Testis (tissue), 2 donors: ENCODE measurements at regions not wholly inside any gene's neighbourhood (a gene's known extent, or its start where the extent isn't known, plus 50 kb on each side); places are given as distances from the start of the nearest gene placed in this dataset.
"Not testable (repeated sequence)": the region's sequence is repeated elsewhere in the genome, so short reads cannot be mapped to it uniquely, and the experiment has no call there.

Experiments used
- DNase-seq: peaks from one replicate; pipeline ENCODE4 v3.0.0-alpha.2; 2019
- H3K27ac ChIP-seq, 2 donors: fragments of 200-600 bp; sonication (generic); one replicate each; pipeline ENCODE4 v1.5.1; 2019
- H3K27me3 ChIP-seq: fragments of 200-600 bp; sonication (generic); one replicate; pipeline ENCODE4 v1.5.1; 2019
- H3K36me3 ChIP-seq: fragments of 200-600 bp; sonication (generic); one replicate; pipeline ENCODE4 v1.5.1; 2017; ENCODE audit warnings: low read depth; ENCODE audit errors: missing control alignments
- H3K4me1 ChIP-seq: fragments of 200-600 bp; sonication (generic); one replicate; pipeline ENCODE4 v1.5.1; 2019
- H3K4me3 ChIP-seq, 2 donors: fragments of 200-600 bp; sonication (generic); one replicate each; pipeline ENCODE4 v1.5.1; 2017 to 2019
- H3K9me3 ChIP-seq: fragments of 200-600 bp; sonication (generic); one replicate; pipeline ENCODE4 v1.5.1; 2017
- POLR2A ChIP-seq: fragments of 450-650 bp; IDR thresholded peaks from one replicate; pipeline ENCODE4 v1.6.1; 2017; ENCODE audit warnings: antibody characterized with exemption, mild to moderate bottlenecking, moderate library complexity
- WGBS, 2 donors: methylation state at CpG; one replicate each; pipeline ENCODE4 v1.1.5; 2018; 5-methylcytosine and 5-hydroxymethylcytosine counted together
- intact Hi-C: fragments of 100-400 bp; cut with DNase I; formaldehyde crosslinking; loops from one replicate; pipeline ENCODE4 v1.15.1; 2023; ENCODE audit warnings: low total_unique reads
- TF ChIP-seq, protein P1 (sequence below), 3 experiments: fragments of 450-650 bp in 2 of 3; fragments of 200-600 bp in 1 of 3; sonication (generic) in 1 of 3; IDR thresholded peaks; one replicate each; pipeline ENCODE4 v1.5.1; 2016 to 2019; ENCODE audit warnings: antibody characterized with exemption in 3 of 3, mild to moderate bottlenecking in 2 of 3, moderate library complexity in 1 of 3

DNA sequence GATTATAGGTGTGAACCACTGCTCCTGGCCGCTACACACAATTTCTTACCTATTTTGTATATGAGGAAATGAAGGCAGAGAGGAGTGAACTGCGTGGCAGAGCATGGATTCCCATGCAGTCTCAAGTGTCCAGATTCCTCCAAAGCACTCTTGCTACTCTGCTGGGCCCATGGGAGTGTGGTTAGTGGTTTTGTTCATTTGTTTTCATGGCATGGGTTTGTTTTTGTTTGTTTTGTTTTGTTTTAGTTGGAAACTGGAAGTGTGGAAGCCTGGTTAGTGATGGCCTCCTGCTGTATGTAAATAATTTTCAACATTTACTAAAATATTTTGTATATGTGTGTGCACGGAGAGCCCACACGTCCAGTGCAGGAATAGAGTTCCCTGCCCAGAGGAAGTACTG is 61.3 kb upstream of the LRCH1 start:
- DNase-seq: no peak

DNA sequence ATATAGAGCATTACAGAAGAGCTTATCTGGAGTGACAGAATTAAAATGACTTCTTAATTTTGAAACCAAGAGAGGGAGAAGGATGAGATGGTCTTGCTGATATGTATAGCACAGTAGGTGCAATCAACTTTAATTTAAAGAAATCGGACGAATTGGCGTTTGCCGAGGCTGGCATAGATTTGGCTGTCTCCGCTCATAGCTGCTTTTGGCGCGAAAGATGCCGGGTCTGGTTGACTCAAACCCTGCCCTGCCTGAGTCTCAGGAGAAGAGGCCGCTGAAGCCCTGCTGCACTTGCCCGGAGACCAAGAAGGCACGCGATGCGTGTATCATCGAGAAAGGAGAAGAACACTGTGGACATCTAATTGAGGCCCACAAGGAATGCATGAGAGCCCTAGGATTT is 62.3 kb upstream of the LRCH1 start:
- 93 to 97% methylated on average over 14 of the region's 14 CpGs for WGBS, 2 donors
- H3K36me3 ChIP-seq, H3K4me1 ChIP-seq, DNase-seq, H3K4me3 ChIP-seq, H3K27me3 ChIP-seq, H3K9me3 ChIP-seq, H3K27ac ChIP-seq: not testable (repeated sequence)
- intact Hi-C loops: loop anchor here (10.0 kb wide), 1 partner anchor 234 kb away; no protein-coding TSS in a partner anchor

More for the DNA sequence above, 61.3 kb upstream of the LRCH1 start:
- 91% methylated on average over 4 of the region's 4 CpGs for WGBS, 2 donors
- no peak overlapping the region for H3K27ac ChIP-seq
- H3K4me1 ChIP-seq: no peaks in the 10 kb centered on the region
- H3K4me3 ChIP-seq: no peak overlapping the region
- no peak for TF ChIP-seq POLR2A
- TF ChIP-seq, protein P1, sequence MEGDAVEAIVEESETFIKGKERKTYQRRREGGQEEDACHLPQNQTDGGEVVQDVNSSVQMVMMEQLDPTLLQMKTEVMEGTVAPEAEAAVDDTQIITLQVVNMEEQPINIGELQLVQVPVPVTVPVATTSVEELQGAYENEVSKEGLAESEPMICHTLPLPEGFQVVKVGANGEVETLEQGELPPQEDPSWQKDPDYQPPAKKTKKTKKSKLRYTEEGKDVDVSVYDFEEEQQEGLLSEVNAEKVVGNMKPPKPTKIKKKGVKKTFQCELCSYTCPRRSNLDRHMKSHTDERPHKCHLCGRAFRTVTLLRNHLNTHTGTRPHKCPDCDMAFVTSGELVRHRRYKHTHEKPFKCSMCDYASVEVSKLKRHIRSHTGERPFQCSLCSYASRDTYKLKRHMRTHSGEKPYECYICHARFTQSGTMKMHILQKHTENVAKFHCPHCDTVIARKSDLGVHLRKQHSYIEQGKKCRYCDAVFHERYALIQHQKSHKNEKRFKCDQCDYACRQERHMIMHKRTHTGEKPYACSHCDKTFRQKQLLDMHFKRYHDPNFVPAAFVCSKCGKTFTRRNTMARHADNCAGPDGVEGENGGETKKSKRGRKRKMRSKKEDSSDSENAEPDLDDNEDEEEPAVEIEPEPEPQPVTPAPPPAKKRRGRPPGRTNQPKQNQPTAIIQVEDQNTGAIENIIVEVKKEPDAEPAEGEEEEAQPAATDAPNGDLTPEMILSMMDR (IDR thresholded peaks at IDR 0.05): no peak
- no peaks in the 10 kb centered on the region for H3K9me3 ChIP-seq
- intact Hi-C loops: loop anchor here (10.0 kb wide), 1 partner anchor 233 kb away; no protein-coding TSS in a partner anchor
- no peaks in the 10 kb centered on the region for H3K27me3 ChIP-seq
- no peaks in the 10 kb centered on the region for H3K36me3 ChIP-seq

DNA sequence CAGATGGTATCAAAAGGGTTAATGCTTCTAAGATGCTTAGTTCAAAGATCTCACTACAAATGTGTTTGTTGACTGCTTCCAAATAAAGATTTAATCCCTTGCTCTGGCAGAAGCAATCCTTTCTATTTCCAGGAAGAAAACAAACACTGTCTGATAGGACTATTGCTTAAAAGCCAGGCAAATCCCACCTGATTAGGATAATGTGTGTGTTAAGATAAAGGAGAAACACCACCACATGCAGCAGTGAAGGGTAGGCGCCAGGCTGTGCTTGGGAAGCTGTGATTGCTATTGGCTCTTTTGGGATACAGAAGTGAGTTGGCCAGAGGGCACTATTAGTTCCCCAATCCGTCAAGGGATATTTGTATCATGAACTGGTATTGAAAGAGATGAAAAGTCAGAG is 62.8 kb upstream of the LRCH1 start:
- no peak overlapping the region for H3K27ac ChIP-seq
- WGBS, 2 donors: 72 to 88% methylated on average over 2 of the region's 2 CpGs

DNA sequence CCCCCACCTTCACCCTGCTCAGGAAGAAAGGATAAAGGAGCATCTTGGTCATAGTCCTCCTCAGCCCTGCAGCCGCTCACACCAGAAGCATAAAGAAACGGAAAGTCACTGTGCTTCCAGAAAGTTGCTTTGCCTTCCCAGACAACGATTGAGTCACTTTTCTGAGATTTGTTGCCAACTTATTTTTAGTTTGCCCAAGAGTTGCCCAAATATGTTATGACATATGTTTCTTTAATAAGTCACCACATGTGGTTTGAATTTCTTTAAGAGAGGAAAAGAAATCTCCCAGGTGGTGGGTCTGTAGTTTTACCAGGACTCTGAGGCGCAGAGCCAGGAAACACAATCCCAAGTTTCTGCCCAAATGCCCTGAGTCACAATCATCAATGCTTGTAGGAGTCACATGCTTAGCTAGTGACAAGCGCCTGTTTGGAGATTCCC is 63.4 kb upstream of the LRCH1 start:
- H3K27ac ChIP-seq: no peak overlapping the region
- TF ChIP-seq, protein P1 (IDR thresholded peaks at IDR 0.05): no peak
- no peak for TF ChIP-seq POLR2A
- intact Hi-C loops: loop anchor here (10.0 kb wide), 1 partner anchor 235 kb away; no protein-coding TSS in a partner anchor

More for the DNA sequence above, 62.8 kb upstream of the LRCH1 start:
- intact Hi-C loops: loop anchor here (10.0 kb wide), 1 partner anchor 235 kb away; no protein-coding TSS in a partner anchor
- no peak overlapping the region for H3K4me3 ChIP-seq
- H3K27me3 ChIP-seq: no peaks in the 10 kb centered on the region
- no peak for DNase-seq
- TF ChIP-seq, protein P1 (IDR thresholded peaks at IDR 0.05): no peak
- TF ChIP-seq POLR2A: no peak
- no peaks in the 10 kb centered on the region for H3K4me1 ChIP-seq
- no peaks in the 10 kb centered on the region for H3K9me3 ChIP-seq
- no peaks in the 10 kb centered on the region for H3K36me3 ChIP-seq

DNA sequence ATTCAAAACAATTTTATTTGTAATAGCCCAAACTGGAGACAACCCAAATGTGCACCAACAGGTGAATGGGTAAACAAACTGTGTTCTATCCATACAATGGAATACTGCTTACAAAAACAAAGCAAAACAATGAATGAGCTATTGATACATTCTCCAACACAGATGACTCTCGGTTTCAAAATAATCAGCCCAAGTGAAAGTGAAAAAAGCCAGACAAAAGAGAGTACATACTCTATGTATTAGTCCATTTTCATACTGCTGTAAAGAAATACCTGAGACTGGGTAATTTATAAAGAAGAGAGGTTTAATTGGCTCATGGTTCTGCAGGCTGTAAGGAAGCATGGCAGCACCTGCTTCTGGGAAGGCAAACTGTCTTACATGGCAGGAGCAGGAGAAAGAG is 65.2 kb upstream of the LRCH1 start:
- no peaks in the 10 kb centered on the region for H3K27me3 ChIP-seq
- intact Hi-C loops: no loop called here
- no peaks in the 10 kb centered on the region for H3K36me3 ChIP-seq
- TF ChIP-seq, protein P1 (IDR thresholded peaks at IDR 0.05): no peak
- no peak for TF ChIP-seq POLR2A
- 81 to 91% methylated on average over 1 of the region's 1 CpG for WGBS, 2 donors
- H3K4me3 ChIP-seq: no peak overlapping the region
- H3K4me1 ChIP-seq: no peaks in the 10 kb centered on the region
- DNase-seq: no peak
- H3K9me3 ChIP-seq: no peaks in the 10 kb centered on the region
- no peak overlapping the region for H3K27ac ChIP-seq

More for the DNA sequence above, 63.4 kb upstream of the LRCH1 start:
- no peaks in the 10 kb centered on the region for H3K27me3 ChIP-seq
- no peak for DNase-seq
- WGBS, 2 donors: 83 to 87% methylated on average over 5 of the region's 5 CpGs
- H3K4me1 ChIP-seq: no peaks in the 10 kb centered on the region
- H3K36me3 ChIP-seq: no peaks in the 10 kb centered on the region
- H3K4me3 ChIP-seq: no peak overlapping the region
- no peaks in the 10 kb centered on the region for H3K9me3 ChIP-seq
